GM23338 (cell line): ENCODE measurements at regions not wholly inside any gene's neighbourhood (a gene's known extent, or its start where the extent isn't known, plus 50 kb on each side); places are given as distances from the start of the nearest gene placed in this dataset.

Experiments used
- ATAC-seq: fragments of 200-7000 bp; cut with Tn5 transposase; 3 replicates; pipeline ENCODE4 v1.9.1; 2020
- DNase-seq: peaks from one replicate; pipeline ENCODE4 v3.0.0-alpha.2; 2015; ENCODE audit warnings: low spot score
- H2AFZ ChIP-seq: fragments of 200-600 bp; sonication (generic); 2 replicates; pipeline ENCODE4 v1.8.0; 2016; ENCODE audit warnings: antibody characterized with exemption, mild to moderate bottlenecking, moderate library complexity
- H3F3A ChIP-seq: fragments of 200-600 bp; sonication (generic); replicated peaks from 2 replicates; pipeline ENCODE4 v1.8.0; 2017; ENCODE audit warnings: antibody characterized with exemption, mixed run types, low read depth
- H3K27ac ChIP-seq: fragments of 200-600 bp; sonication (generic); 2 replicates; pipeline ENCODE4 v1.6.1; 2016; ENCODE audit warnings: low read depth
- H3K27me3 ChIP-seq: fragments of 200-600 bp; sonication (generic); 2 replicates; pipeline ENCODE4 v1.8.0; 2016; ENCODE audit warnings: mild to moderate bottlenecking, mixed run types, moderate library complexity; ENCODE audit not compliant: insufficient read depth
- H3K36me3 ChIP-seq: fragments of 200-600 bp; sonication (generic); 2 replicates; pipeline ENCODE4 v1.8.0; 2016; ENCODE audit warnings: mild to moderate bottlenecking; ENCODE audit not compliant: insufficient read depth
- H3K4me1 ChIP-seq: fragments of 200-600 bp; sonication (generic); 2 replicates; pipeline ENCODE4 v1.8.0; 2016; ENCODE audit warnings: mild to moderate bottlenecking, moderate library complexity; ENCODE audit not compliant: insufficient read depth
- H3K4me2 ChIP-seq: fragments of 200-600 bp; sonication (generic); 2 replicates; pipeline ENCODE4 v1.7.1; 2017; ENCODE audit warnings: mixed run types
- H3K4me3 ChIP-seq: fragments of 200-600 bp; sonication (generic); 2 replicates; pipeline ENCODE4 v1.6.1; 2016; ENCODE audit warnings: mixed run types
- H3K79me2 ChIP-seq: fragments of 200-600 bp; sonication (generic); replicated peaks from 2 replicates; pipeline ENCODE4 v1.8.0; 2017; ENCODE audit warnings: mild to moderate bottlenecking; ENCODE audit not compliant: insufficient read depth
- H3K9me2 ChIP-seq: fragments of 200-600 bp; sonication (generic); 2 replicates; pipeline ENCODE4 v1.8.0; 2017; ENCODE audit not compliant: insufficient read depth
- H4K20me1 ChIP-seq: fragments of 200-600 bp; sonication (generic); replicated peaks from 2 replicates; pipeline ENCODE4 v1.8.0; 2017; ENCODE audit warnings: mild to moderate bottlenecking; ENCODE audit not compliant: insufficient read depth
- H3K27ac Mint-ChIP-seq: 2 replicates; pipeline ENCODE4 v1.8.0; 2020; ENCODE audit warnings: inconsistent platforms, mild to moderate bottlenecking, moderate library complexity, mixed read lengths
- H3K27me3 Mint-ChIP-seq: 3 replicates; pipeline ENCODE4 v1.8.0; 2022; ENCODE audit warnings: low read depth, mild to moderate bottlenecking, moderate library complexity, mixed read lengths, inconsistent platforms; ENCODE audit not compliant: insufficient read depth, poor library complexity
- H3K36me3 Mint-ChIP-seq: 3 replicates; pipeline ENCODE4 v1.8.0; 2021; ENCODE audit warnings: low read depth, mild to moderate bottlenecking, inconsistent platforms, moderate library complexity, mixed read lengths
- H3K4me1 Mint-ChIP-seq: 3 replicates; pipeline ENCODE4 v1.8.0; 2020; ENCODE audit warnings: mild to moderate bottlenecking, inconsistent platforms, mixed read lengths
- H3K4me3 Mint-ChIP-seq: 3 replicates; pipeline ENCODE4 v1.8.0; 2021; ENCODE audit warnings: moderate library complexity, mild to moderate bottlenecking, inconsistent platforms, mixed read lengths
- H3K9me3 Mint-ChIP-seq: 3 replicates; pipeline ENCODE4 v1.8.0; 2020; ENCODE audit warnings: moderate library complexity, mild to moderate bottlenecking, inconsistent platforms, mixed read lengths
- EZH2 ChIP-seq: fragments of 200-600 bp; sonication (generic); IDR thresholded peaks from one replicate; pipeline ENCODE4 v1.8.0; 2017; ENCODE audit warnings: antibody characterized with exemption, mild to moderate bottlenecking, low read depth; ENCODE audit not compliant: unreplicated experiment
- EZH2phosphoT487 ChIP-seq: fragments of 200-600 bp; sonication (generic); IDR thresholded peaks from one replicate; pipeline ENCODE4 v1.8.1; 2018; ENCODE audit warnings: antibody characterized with exemption; ENCODE audit not compliant: unreplicated experiment
- JUNB ChIP-seq: IDR thresholded peaks from one replicate; pipeline ENCODE4 v1.6.1; 2016; ENCODE audit warnings: antibody characterized with exemption; ENCODE audit not compliant: unreplicated experiment
- STAT1 ChIP-seq: IDR thresholded peaks from one replicate; pipeline ENCODE4 v1.6.1; 2016; ENCODE audit warnings: antibody characterized with exemption; ENCODE audit not compliant: unreplicated experiment
- ZNF114 ChIP-seq: fragments of 250-450 bp; sonication (Bioruptor Pico); IDR thresholded peaks from 2 replicates; pipeline ENCODE4 v1.5.0; 2020; ENCODE audit warnings: mild to moderate bottlenecking, moderate library complexity
- ZNF331 ChIP-seq: fragments of 250-450 bp; sonication (Bioruptor Pico); IDR thresholded peaks from 2 replicates; pipeline ENCODE4 v1.5.0; 2020; ENCODE audit warnings: low read depth, mild to moderate bottlenecking, moderate library complexity
- TF ChIP-seq, protein P1 (sequence below): IDR thresholded peaks from one replicate; pipeline ENCODE4 v1.6.1; 2018; ENCODE audit warnings: antibody characterized with exemption; ENCODE audit not compliant: unreplicated experiment
- TF ChIP-seq, protein P2 (sequence below): IDR thresholded peaks from 2 replicates; pipeline ENCODE4 v1.6.1; 2016; ENCODE audit warnings: antibody characterized with exemption
- TF ChIP-seq, protein P3 (sequence below): fragments of 250-450 bp; sonication (Bioruptor Pico); IDR thresholded peaks from 2 replicates; pipeline ENCODE4 v1.5.0; 2020; ENCODE audit warnings: mild to moderate bottlenecking, moderate library complexity

DNA sequence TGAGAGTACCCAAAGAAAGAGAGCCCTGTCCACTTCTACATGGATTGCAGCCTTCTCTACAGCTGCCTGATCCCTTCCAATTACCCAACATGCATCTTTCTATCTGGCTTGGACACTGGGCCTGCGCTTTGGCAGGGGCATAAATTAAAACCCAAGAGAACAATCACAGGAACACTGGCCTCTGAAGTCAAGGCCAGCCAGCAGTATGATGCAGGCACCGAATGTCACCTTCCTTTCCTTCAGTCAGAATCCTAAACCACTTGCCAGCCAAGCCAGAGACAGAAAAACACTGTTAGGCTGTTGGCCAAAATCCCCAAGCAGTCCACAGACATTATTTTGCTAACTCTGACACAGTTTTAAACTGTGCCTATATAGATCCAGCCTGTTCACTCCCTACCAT is 113.7 kb downstream of the DUSP6 start (continued):
- TF ChIP-seq, protein P1, sequence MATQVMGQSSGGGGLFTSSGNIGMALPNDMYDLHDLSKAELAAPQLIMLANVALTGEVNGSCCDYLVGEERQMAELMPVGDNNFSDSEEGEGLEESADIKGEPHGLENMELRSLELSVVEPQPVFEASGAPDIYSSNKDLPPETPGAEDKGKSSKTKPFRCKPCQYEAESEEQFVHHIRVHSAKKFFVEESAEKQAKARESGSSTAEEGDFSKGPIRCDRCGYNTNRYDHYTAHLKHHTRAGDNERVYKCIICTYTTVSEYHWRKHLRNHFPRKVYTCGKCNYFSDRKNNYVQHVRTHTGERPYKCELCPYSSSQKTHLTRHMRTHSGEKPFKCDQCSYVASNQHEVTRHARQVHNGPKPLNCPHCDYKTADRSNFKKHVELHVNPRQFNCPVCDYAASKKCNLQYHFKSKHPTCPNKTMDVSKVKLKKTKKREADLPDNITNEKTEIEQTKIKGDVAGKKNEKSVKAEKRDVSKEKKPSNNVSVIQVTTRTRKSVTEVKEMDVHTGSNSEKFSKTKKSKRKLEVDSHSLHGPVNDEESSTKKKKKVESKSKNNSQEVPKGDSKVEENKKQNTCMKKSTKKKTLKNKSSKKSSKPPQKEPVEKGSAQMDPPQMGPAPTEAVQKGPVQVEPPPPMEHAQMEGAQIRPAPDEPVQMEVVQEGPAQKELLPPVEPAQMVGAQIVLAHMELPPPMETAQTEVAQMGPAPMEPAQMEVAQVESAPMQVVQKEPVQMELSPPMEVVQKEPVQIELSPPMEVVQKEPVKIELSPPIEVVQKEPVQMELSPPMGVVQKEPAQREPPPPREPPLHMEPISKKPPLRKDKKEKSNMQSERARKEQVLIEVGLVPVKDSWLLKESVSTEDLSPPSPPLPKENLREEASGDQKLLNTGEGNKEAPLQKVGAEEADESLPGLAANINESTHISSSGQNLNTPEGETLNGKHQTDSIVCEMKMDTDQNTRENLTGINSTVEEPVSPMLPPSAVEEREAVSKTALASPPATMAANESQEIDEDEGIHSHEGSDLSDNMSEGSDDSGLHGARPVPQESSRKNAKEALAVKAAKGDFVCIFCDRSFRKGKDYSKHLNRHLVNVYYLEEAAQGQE = no peak

DNA sequence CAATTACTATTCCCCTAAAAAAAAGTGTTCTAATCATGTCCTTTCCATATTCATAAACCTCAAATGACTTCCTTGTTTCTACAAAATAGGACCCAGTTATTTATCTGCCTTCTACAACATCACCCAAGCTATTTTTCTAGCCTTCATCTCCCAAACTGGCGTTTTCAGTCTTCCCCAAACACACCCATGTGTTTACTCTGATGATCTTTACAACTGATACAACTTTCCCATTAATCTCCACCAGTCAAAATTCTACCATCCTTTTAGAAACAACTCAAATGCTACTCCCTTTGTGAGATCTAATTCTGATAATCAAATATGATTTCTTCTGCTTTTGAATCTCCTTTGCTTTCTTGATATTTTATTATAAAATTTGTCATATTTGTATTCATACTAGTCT is 114.5 kb downstream of the DUSP6 start:
- Histone ChIP-seq H3K36me3 (no peaks in the 10 kb centered on the region; the same call in 1 of the 2 replicates), H3K4me1 (peaks cover 5% of the 10 kb centered on the region; the same call in 1 of the 2 replicates), H2AFZ (no peak overlapping the region), H3F3A (no peaks in the 10 kb centered on the region), H3K4me2 (no peak overlapping the region), H4K20me1 (no peaks in the 10 kb centered on the region), H3K27me3 (no peaks in the 10 kb centered on the region), H3K27ac (no peak overlapping the region), H3K9me2 (no peaks in the 10 kb centered on the region; the same call in 1 of the 2 replicates), H3K4me3 (no peak overlapping the region), H3K79me2 (no peaks in the 10 kb centered on the region)
- ATAC-seq (no peak), DNase-seq (no peak)
- Mint-ChIP-seq H3K36me3 (peaks cover 6% of the 10 kb centered on the region; the same call in 1 of the 3 replicates), H3K9me3 (peaks cover 6% of the 10 kb centered on the region; the same call in 2 of the 3 replicates), H3K27ac (no peak overlapping the region), H3K27me3 (no peaks in the 10 kb centered on the region), H3K4me1 (peaks cover 8% of the 10 kb centered on the region), H3K4me3 (no peak overlapping the region)
- TF ChIP-seq, protein P2, sequence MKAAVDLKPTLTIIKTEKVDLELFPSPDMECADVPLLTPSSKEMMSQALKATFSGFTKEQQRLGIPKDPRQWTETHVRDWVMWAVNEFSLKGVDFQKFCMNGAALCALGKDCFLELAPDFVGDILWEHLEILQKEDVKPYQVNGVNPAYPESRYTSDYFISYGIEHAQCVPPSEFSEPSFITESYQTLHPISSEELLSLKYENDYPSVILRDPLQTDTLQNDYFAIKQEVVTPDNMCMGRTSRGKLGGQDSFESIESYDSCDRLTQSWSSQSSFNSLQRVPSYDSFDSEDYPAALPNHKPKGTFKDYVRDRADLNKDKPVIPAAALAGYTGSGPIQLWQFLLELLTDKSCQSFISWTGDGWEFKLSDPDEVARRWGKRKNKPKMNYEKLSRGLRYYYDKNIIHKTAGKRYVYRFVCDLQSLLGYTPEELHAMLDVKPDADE = no peak
- TF ChIP-seq ZNF331 (CRISPR knock-in tag) = no peak
- no peak for TF ChIP-seq EZH2phosphoT487
- TF ChIP-seq JUNB = no peak
- TF ChIP-seq, protein P3, sequence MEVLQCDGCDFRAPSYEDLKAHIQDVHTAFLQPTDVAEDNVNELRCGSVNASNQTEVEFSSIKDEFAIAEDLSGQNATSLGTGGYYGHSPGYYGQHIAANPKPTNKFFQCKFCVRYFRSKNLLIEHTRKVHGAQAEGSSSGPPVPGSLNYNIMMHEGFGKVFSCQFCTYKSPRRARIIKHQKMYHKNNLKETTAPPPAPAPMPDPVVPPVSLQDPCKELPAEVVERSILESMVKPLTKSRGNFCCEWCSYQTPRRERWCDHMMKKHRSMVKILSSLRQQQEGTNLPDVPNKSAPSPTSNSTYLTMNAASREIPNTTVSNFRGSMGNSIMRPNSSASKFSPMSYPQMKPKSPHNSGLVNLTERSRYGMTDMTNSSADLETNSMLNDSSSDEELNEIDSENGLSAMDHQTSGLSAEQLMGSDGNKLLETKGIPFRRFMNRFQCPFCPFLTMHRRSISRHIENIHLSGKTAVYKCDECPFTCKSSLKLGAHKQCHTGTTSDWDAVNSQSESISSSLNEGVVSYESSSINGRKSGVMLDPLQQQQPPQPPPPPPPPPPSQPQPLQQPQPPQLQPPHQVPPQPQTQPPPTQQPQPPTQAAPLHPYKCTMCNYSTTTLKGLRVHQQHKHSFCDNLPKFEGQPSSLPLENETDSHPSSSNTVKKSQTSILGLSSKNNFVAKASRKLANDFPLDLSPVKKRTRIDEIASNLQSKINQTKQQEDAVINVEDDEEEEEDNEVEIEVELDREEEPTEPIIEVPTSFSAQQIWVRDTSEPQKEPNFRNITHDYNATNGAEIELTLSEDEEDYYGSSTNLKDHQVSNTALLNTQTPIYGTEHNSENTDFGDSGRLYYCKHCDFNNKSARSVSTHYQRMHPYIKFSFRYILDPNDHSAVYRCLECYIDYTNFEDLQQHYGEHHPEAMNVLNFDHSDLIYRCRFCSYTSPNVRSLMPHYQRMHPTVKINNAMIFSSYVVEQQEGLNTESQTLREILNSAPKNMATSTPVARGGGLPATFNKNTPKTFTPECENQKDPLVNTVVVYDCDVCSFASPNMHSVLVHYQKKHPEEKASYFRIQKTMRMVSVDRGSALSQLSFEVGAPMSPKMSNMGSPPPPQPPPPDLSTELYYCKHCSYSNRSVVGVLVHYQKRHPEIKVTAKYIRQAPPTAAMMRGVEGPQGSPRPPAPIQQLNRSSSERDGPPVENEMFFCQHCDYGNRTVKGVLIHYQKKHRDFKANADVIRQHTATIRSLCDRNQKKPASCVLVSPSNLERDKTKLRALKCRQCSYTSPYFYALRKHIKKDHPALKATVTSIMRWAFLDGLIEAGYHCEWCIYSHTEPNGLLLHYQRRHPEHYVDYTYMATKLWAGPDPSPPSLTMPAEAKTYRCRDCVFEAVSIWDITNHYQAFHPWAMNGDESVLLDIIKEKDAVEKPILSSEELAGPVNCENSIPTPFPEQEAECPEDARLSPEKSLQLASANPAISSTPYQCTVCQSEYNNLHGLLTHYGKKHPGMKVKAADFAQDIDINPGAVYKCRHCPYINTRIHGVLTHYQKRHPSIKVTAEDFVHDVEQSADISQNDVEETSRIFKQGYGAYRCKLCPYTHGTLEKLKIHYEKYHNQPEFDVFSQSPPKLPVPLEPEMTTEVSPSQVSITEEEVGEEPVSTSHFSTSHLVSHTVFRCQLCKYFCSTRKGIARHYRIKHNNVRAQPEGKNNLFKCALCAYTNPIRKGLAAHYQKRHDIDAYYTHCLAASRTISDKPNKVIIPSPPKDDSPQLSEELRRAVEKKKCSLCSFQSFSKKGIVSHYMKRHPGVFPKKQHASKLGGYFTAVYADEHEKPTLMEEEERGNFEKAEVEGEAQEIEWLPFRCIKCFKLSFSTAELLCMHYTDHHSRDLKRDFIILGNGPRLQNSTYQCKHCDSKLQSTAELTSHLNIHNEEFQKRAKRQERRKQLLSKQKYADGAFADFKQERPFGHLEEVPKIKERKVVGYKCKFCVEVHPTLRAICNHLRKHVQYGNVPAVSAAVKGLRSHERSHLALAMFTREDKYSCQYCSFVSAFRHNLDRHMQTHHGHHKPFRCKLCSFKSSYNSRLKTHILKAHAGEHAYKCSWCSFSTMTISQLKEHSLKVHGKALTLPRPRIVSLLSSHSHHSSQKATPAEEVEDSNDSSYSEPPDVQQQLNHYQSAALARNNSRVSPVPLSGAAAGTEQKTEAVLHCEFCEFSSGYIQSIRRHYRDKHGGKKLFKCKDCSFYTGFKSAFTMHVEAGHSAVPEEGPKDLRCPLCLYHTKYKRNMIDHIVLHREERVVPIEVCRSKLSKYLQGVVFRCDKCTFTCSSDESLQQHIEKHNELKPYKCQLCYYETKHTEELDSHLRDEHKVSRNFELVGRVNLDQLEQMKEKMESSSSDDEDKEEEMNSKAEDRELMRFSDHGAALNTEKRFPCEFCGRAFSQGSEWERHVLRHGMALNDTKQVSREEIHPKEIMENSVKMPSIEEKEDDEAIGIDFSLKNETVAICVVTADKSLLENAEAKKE (CRISPR knock-in tag) = no peak
- TF ChIP-seq, protein P1 = no peak
- TF ChIP-seq ZNF114 (CRISPR knock-in tag) = no peak
- TF ChIP-seq STAT1 = no peak
- no peak for TF ChIP-seq EZH2
